ENCODE measurements at regions not wholly inside any gene's neighbourhood (a gene's known extent, or its start where the extent isn't known, plus 50 kb on each side); places are given as distances from the start of the nearest gene placed in this dataset.

GRCh38 chr15:62795700-62796695 lies 246.5 kb upstream of the TPM1 start:
- Histone ChIP-seq H3K27ac (ENCODE audit: low read length) (no peak overlapping the region), H3K9ac (ENCODE audit: low read length) (no peak overlapping the region)

More at GRCh38 chr15:62795700-62796695, 246.5 kb upstream of the TPM1 start:
- TF ChIP-seq MXI1 (conservative IDR thresholded peaks at IDR 0.05; ENCODE audit: poor library complexity, severe bottlenecking) = no peak
- TF ChIP-seq REST (IDR thresholded peaks at IDR 0.05; ENCODE audit: borderline replicate concordance) = no peak
- no peak for TF ChIP-seq TAF1 (IDR thresholded peaks at IDR 0.05; ENCODE audit: low read depth)
- TF ChIP-seq RAD21 (conservative IDR thresholded peaks at IDR 0.05) = no peak
- TF ChIP-seq CTCF (IDR thresholded peaks at IDR 0.05; ENCODE audit: poor library complexity, severe bottlenecking) = no peak
- TF ChIP-seq EZH2 (IDR thresholded peaks at IDR 0.05; ENCODE audit: borderline replicate concordance, insufficient read depth, low read length, poor library complexity, severe bottlenecking) = no peak
- TF ChIP-seq SMC3 (conservative IDR thresholded peaks at IDR 0.05; ENCODE audit: poor library complexity) = no peak
- no peak for TF ChIP-seq POLR2AphosphoS5 (IDR thresholded peaks at IDR 0.05)
- no peak for TF ChIP-seq EP300 (conservative IDR thresholded peaks at IDR 0.05; ENCODE audit: poor library complexity, severe bottlenecking)
- Histone ChIP-seq H3K27me3 (ENCODE audit: insufficient read depth, low read depth, low read length) (no peaks in the 10 kb centered on the region), H3K36me3 (ENCODE audit: insufficient read depth, low read length) (no peaks in the 10 kb centered on the region), H2AFZ (ENCODE audit: low read depth, low read length) (no peak overlapping the region), H3K4me3 (ENCODE audit: low read length) (no peak overlapping the region), H3K9me3 (ENCODE audit: low read length) (no peaks in the 10 kb centered on the region), H3K4me2 (ENCODE audit: low read length) (no peak overlapping the region), H4K20me1 (ENCODE audit: insufficient read depth) (no peaks in the 10 kb centered on the region), H3K79me2 (replicated peaks; ENCODE audit: insufficient read depth, low read length) (no peaks in the 10 kb centered on the region), H3F3A (ENCODE audit: insufficient read depth, low read length, poor library complexity, severe bottlenecking) (no peaks in the 10 kb centered on the region), H3K9me2 (ENCODE audit: insufficient read depth, low read length) (no peaks in the 10 kb centered on the region)
